AML-193 (cell line): ENCODE measurements at regions not wholly inside any gene's neighbourhood (a gene's known extent, or its start where the extent isn't known, plus 50 kb on each side); places are given as distances from the start of the nearest gene placed in this dataset.

Experiments
- DNase-seq, 2 experiments: peaks; one replicate each; lab custom pipeline; 2025; lab: John Stamatoyannopoulos, UW

- DNase-seq, result no peak
Measured at GRCh38 chr4:183763990-183764754, 105.1 kb downstream of the TRAPPC11 start.

- no peak for DNase-seq
Measured at GRCh38 chr4:183765251-183765911, 106.3 kb downstream of the TRAPPC11 start.

- no peak for DNase-seq
Measured at GRCh38 chr4:183766140-183766539, 107.0 kb downstream of the TRAPPC11 start.

- DNase-seq, result no peak
Measured at GRCh38 chr4:183770906-183771305, 111.8 kb downstream of the TRAPPC11 start.

GRCh38 chr4:183772361-183772760, 113.3 kb downstream of the TRAPPC11 start:
- no peak for DNase-seq

GRCh38 chr4:183773790-183774189, 114.7 kb downstream of the TRAPPC11 start:
- DNase-seq, result no peak

- DNase-seq, result no peak
Measured at GRCh38 chr4:183783306-183783705, 121.8 kb upstream of the STOX2 start.

GRCh38 chr4:183783991-183784553, 121.0 kb upstream of the STOX2 start:
- no peak for DNase-seq

GRCh38 chr4:183788308-183788905, 116.7 kb upstream of the STOX2 start:
- no peak for DNase-seq

GRCh38 chr4:183789657-183790056, 115.5 kb upstream of the STOX2 start:
- DNase-seq, result no peak

- DNase-seq, result no peak
Measured at GRCh38 chr4:183790661-183791060, 114.4 kb upstream of the STOX2 start.

- no peak for DNase-seq
Measured at GRCh38 chr4:183797011-183797444, 108.1 kb upstream of the STOX2 start.

- DNase-seq, result no peak
Measured at GRCh38 chr4:183797445-183798300, 107.4 kb upstream of the STOX2 start.

- DNase-seq, result no peak
Measured at GRCh38 chr4:183798301-183799253, 106.5 kb upstream of the STOX2 start.

- DNase-seq, result no peak
Measured at GRCh38 chr4:183801457-183802165, 103.5 kb upstream of the STOX2 start.

GRCh38 chr4:183806341-183806740, 98.8 kb upstream of the STOX2 start:
- no peak for DNase-seq

GRCh38 chr4:183807420-183808096, 97.5 kb upstream of the STOX2 start:
- no peak for DNase-seq

- no peak for DNase-seq
Measured at GRCh38 chr4:183808097-183808456, 97.0 kb upstream of the STOX2 start.

- DNase-seq, result no peak
Measured at GRCh38 chr4:183812567-183812966, 92.5 kb upstream of the STOX2 start.

- DNase-seq, result no peak
Measured at GRCh38 chr4:183814461-183814860, 90.6 kb upstream of the STOX2 start.
